GM06990 (cell line): ENCODE measurements at regions not wholly inside any gene's neighbourhood (a gene's known extent, or its start where the extent isn't known, plus 50 kb on each side); places are given as distances from the start of the nearest gene placed in this dataset.

Experiments
- DNase-seq: peaks from one replicate; pipeline ENCODE4 v3.0.0-alpha.2; 2011; ENCODE audit not compliant: insufficient read length; ENCODE audit errors: extremely low read depth
- H3K27me3 ChIP-seq: replicated peaks from 2 replicates; pipeline ENCODE4 v1.6.0; 2011; ENCODE audit warnings: low read length; ENCODE audit not compliant: control insufficient read depth, insufficient read depth
- H3K36me3 ChIP-seq: 2 replicates; pipeline ENCODE4 v1.5.1; 2011; ENCODE audit warnings: low read length; ENCODE audit not compliant: control insufficient read depth, insufficient read depth
- H3K4me3 ChIP-seq: replicated peaks from 2 replicates; pipeline ENCODE4 v1.5.1; 2011; ENCODE audit warnings: low read depth, mild to moderate bottlenecking, control low read depth, low read length
- TF ChIP-seq, protein P1 (sequence below): IDR thresholded peaks from 2 replicates; pipeline ENCODE4 v1.5.1; 2011; ENCODE audit warnings: low read length, control low read depth, mild to moderate bottlenecking, inconsistent platforms; ENCODE audit not compliant: insufficient read depth, poor library complexity, severe bottlenecking

DNA sequence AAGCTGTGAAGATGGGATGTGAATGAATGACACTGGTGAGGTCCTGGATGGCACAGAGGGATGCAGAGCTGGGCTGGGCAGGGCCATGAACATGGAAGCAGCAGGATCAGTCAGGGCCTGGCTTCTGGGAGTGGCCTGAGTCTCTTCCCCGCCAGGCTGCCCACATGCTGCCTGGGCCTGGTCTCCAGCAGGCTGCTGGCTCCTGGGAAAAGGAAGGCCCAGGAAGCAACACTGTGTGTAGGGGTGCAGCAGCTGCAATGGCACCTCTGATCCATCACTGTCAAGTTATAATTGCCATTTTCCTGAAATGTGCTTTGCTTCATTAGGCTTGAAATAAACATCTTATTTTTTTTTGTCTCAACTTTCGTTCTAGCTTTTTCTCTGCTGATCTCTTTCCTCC is 260.2 kb upstream of the N4BP1 start:
- DNase-seq: no peak
- TF ChIP-seq, protein P1, sequence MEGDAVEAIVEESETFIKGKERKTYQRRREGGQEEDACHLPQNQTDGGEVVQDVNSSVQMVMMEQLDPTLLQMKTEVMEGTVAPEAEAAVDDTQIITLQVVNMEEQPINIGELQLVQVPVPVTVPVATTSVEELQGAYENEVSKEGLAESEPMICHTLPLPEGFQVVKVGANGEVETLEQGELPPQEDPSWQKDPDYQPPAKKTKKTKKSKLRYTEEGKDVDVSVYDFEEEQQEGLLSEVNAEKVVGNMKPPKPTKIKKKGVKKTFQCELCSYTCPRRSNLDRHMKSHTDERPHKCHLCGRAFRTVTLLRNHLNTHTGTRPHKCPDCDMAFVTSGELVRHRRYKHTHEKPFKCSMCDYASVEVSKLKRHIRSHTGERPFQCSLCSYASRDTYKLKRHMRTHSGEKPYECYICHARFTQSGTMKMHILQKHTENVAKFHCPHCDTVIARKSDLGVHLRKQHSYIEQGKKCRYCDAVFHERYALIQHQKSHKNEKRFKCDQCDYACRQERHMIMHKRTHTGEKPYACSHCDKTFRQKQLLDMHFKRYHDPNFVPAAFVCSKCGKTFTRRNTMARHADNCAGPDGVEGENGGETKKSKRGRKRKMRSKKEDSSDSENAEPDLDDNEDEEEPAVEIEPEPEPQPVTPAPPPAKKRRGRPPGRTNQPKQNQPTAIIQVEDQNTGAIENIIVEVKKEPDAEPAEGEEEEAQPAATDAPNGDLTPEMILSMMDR: no peak
- Histone ChIP-seq H3K36me3 (no peaks in the 10 kb centered on the region), H3K4me3 (no peak overlapping the region), H3K27me3 (no peaks in the 10 kb centered on the region)

DNA sequence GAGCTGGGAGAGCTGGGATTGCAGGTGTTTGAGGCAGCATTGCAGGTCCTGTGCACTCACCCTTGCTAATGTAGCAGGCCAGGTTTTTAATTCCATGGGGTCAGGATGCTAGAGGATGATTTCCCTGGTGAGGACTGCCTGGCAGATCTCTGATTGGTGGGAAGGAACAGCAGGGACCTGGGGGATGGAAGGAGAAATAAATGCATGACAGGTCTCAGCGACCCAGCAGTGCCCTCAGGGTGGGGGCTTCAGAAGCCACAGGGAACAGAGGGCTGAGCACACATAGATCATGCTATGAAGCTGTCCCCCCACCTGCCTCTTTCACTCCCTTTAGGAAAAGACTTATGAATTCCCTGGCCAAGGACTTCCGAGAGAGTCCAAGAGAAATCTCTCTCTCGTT is 255.5 kb upstream of the N4BP1 start:
- Histone ChIP-seq H3K36me3 (no peaks in the 10 kb centered on the region), H3K27me3 (no peaks in the 10 kb centered on the region), H3K4me3 (no peak overlapping the region)
- no peak for DNase-seq
- TF ChIP-seq, protein P1: no peak

DNA sequence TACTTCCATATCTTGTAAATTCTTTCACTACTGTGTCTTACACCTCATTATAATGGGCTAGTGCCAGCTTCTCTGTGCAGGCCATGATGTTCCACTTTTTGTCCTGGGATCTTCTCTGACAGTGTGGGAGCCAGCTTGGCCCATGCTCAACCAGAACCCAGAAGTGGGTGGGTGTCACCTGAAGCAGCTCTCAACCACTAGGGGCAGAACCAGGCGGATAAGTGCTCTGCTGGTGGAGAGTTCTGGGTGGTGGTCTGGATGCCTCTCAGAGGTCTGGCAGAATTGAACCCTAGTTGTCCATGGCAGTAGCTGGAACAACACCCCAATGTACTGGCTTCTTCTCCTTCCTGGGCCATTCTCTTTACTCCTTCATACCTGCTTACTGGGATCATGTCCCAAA is 254.1 kb upstream of the N4BP1 start:
- H3K4me3 ChIP-seq: no peak overlapping the region
- no peaks in the 10 kb centered on the region for H3K36me3 ChIP-seq
- H3K27me3 ChIP-seq: no peaks in the 10 kb centered on the region
- TF ChIP-seq, protein P1: peak; percentile 29
- DNase-seq: no peak

DNA sequence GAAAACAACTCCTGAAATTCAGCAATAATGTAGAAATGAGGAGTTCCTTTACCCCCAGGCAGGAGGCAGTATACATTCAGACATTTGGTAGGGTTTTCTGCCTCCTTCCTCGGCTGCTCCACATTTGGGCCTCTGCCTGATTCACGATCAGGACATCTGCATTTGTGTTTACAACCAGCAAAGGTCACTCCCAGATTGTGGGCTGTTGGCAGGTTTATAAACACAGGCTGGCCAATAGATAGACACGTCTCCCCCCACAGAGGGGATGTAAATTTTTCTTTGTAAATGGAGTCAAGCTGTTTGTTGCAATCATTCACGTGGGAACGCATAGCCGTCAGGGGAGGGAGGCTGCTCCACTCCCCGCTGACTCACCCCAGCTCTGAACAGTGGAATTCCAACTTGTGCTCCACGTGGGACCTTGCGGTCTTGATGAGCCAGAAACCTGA is 252.1 kb upstream of the N4BP1 start:
- peaks cover 1% of the 10 kb centered on the region for H3K27me3 ChIP-seq
- no peak for DNase-seq
- TF ChIP-seq, protein P1: peak; percentile 42
- H3K4me3 ChIP-seq: no peak overlapping the region
- no peaks in the 10 kb centered on the region for H3K36me3 ChIP-seq

DNA sequence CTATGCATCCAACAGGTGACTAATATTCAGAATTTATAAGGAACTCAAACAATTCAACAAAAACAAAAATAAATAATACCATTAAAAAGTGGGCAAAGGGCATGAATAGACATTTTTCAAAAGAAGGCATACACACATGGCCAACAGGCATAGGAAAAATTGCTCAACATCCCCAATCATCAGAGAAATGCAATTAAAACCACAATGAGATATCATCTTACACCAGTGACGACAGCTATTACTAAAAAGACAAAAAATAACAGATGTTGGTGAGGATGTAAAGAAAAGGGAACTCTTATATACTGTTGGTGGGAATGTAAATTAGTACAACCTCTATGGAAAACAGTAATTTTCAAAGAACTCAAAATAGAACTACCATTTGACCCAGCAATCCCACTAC is 250.4 kb upstream of the N4BP1 start:
- Histone ChIP-seq H3K4me3 (no peak overlapping the region), H3K27me3 (peaks cover 1% of the 10 kb centered on the region), H3K36me3 (no peaks in the 10 kb centered on the region)
- TF ChIP-seq, protein P1: no peak
- DNase-seq: no peak

- TF ChIP-seq, protein P1: no peak
- Histone ChIP-seq H3K27me3 (no peaks in the 10 kb centered on the region), H3K36me3 (no peaks in the 10 kb centered on the region), H3K4me3 (no peak overlapping the region)
- no peak for DNase-seq
Measured at GRCh38 chr16:48852951-48853350, 243.0 kb upstream of the N4BP1 start.
